ENCODE measurements at regions not wholly inside any gene's neighbourhood (a gene's known extent, or its start where the extent isn't known, plus 50 kb on each side); places are given as distances from the start of the nearest gene placed in this dataset.

GRCh38 chr7:80259-81067 is 111.9 kb upstream of the FAM20C start:
- H3K27ac ChIP-seq: no peak overlapping the region
- H3K9me3 ChIP-seq: no peaks in the 10 kb centered on the region
- no peak overlapping the region for H3K4me3 ChIP-seq
- no peak for ATAC-seq
- TF ChIP-seq CTCF (IDR thresholded peaks at IDR 0.05): no peak
- intact Hi-C loops (cut with DNase I): no loop called here
- peaks cover 0 to 22% (median 9%) of the 10 kb centered on the region in 7 donors for H3K27me3 ChIP-seq
- no peaks in the 10 kb centered on the region for H3K36me3 ChIP-seq
- H3K4me1 ChIP-seq: peaks cover 0 to 3% (median 0%) of the 10 kb centered on the region in 9 donors
- WGBS, 2 donors: 84 to 90% methylated on average over 28 of the region's 28 CpGs
- no peak for DNase-seq

- no peak overlapping the region for H3K4me3 ChIP-seq
- DNase-seq (no peak), ATAC-seq (no peak)
- H3K9me3 ChIP-seq: no peaks in the 10 kb centered on the region
- peaks cover 0 to 22% (median 9%) of the 10 kb centered on the region in 7 donors for H3K27me3 ChIP-seq
- H3K36me3 ChIP-seq: no peaks in the 10 kb centered on the region
- 77 to 80% methylated on average over 23 of the region's 23 CpGs for WGBS, 2 donors
- intact Hi-C loops (cut with DNase I): no loop called here
- peaks cover 0 to 7% (median 0%) of the 10 kb centered on the region in 9 donors for H3K4me1 ChIP-seq
- TF ChIP-seq CTCF (IDR thresholded peaks at IDR 0.05): no peak
- no peak overlapping the region for H3K27ac ChIP-seq
These were observed 111.1 kb upstream of the FAM20C start for GRCh38 chr7:81068-81925.

- DNase-seq (no peak), ATAC-seq (no peak)
- WGBS, 2 donors: 80 to 83% methylated on average over 39 of the region's 39 CpGs
These were observed 110.2 kb upstream of the FAM20C start for GRCh38 chr7:81926-82756.

More at GRCh38 chr7:81926-82756, 110.2 kb upstream of the FAM20C start:
- H3K4me1 ChIP-seq: peaks cover 0 to 7% (median 0%) of the 10 kb centered on the region in 9 donors
- no peak overlapping the region for H3K27ac ChIP-seq
- H3K4me3 ChIP-seq: no peak overlapping the region
- no peak for TF ChIP-seq CTCF (IDR thresholded peaks at IDR 0.05)
- intact Hi-C loops (cut with DNase I): no loop called here
- peaks cover 0 to 22% (median 9%) of the 10 kb centered on the region in 7 donors for H3K27me3 ChIP-seq
- H3K36me3 ChIP-seq: no peaks in the 10 kb centered on the region
- no peaks in the 10 kb centered on the region for H3K9me3 ChIP-seq
